T-helper 2 cell (primary cell): ENCODE measurements at regions not wholly inside any gene's neighbourhood (a gene's known extent, or its start where the extent isn't known, plus 50 kb on each side); places are given as distances from the start of the nearest gene placed in this dataset.
A peak's percentile ranks its signal among the peaks of the same experiment; 100 is the strongest.
"Not testable (repeated sequence)": the region's sequence is repeated elsewhere in the genome, so short reads cannot be mapped to it uniquely, and the experiment has no call there.

Experiments
- DNase-seq, 5 experiments: peaks; one replicate each; pipeline versions ENCODE4 v3.0.0 to v3.0.0-alpha.2; 2012 to 2022

- DNase-seq = peak in 3 of 5 experiments; percentile 39 to 99 (median 58)
Observed at GRCh38 chr4:38523524-38524448, 140.2 kb upstream of the KLF3 start.

GRCh38 chr4:38526412-38526811 lies 137.6 kb upstream of the KLF3 start:
- no peak for DNase-seq

GRCh38 chr4:38529189-38530115 lies 134.5 kb upstream of the KLF3 start:
- DNase-seq = peak in 3 of 5 experiments; percentile 38 to 95 (median 66)

- DNase-seq = no peak
Observed at GRCh38 chr4:38530486-38530885, 133.5 kb upstream of the KLF3 start.

GRCh38 chr4:38531141-38531727 lies 132.8 kb upstream of the KLF3 start:
- peak in 1 of 5 experiments; percentile 76 for DNase-seq

- DNase-seq = no peak
Observed at GRCh38 chr4:38532908-38533499, 131.0 kb upstream of the KLF3 start.

- no peak for DNase-seq
Observed at GRCh38 chr4:38534344-38535045, 129.5 kb upstream of the KLF3 start.

- DNase-seq = not testable (repeated sequence)
Observed at GRCh38 chr4:38535071-38535470, 128.9 kb upstream of the KLF3 start.

GRCh38 chr4:38535717-38536116 lies 128.3 kb upstream of the KLF3 start:
- no peak for DNase-seq

- no peak for DNase-seq
Observed at GRCh38 chr4:38536716-38537115, 127.3 kb upstream of the KLF3 start.

GRCh38 chr4:38537666-38538065 lies 126.3 kb upstream of the KLF3 start:
- DNase-seq = no peak

GRCh38 chr4:38538517-38538916 lies 125.5 kb upstream of the KLF3 start:
- no peak for DNase-seq

GRCh38 chr4:38539501-38539900 lies 124.5 kb upstream of the KLF3 start:
- no peak for DNase-seq

- no peak for DNase-seq
Observed at GRCh38 chr4:38547052-38547451, 116.9 kb upstream of the KLF3 start.

- no peak for DNase-seq
Observed at GRCh38 chr4:38548256-38548655, 115.7 kb upstream of the KLF3 start.

- no peak for DNase-seq
Observed at GRCh38 chr4:38559374-38559773, 104.6 kb upstream of the KLF3 start.

- DNase-seq = no peak
Observed at GRCh38 chr4:38560340-38560739, 103.7 kb upstream of the KLF3 start.

- DNase-seq = peak in 1 of 5 experiments; percentile 88
Observed at GRCh38 chr4:38560768-38561558, 103.0 kb upstream of the KLF3 start.

- DNase-seq = no peak
Observed at GRCh38 chr4:38562751-38563198, 101.2 kb upstream of the KLF3 start.

GRCh38 chr4:38563707-38564495 lies 100.1 kb upstream of the KLF3 start:
- no peak for DNase-seq
